ENCODE measurements at regions not wholly inside any gene's neighbourhood (a gene's known extent, or its start where the extent isn't known, plus 50 kb on each side); places are given as distances from the start of the nearest gene placed in this dataset.
"Not testable (repeated sequence)": the region's sequence is repeated elsewhere in the genome, so short reads cannot be mapped to it uniquely, and the experiment has no call there.

- no peak for DNase-seq (ENCODE audit: low read depth in 4 of 4, low spot score in 3 of 4)
Measured at GRCh38 chr11:86861810-86862209, 61.5 kb downstream of the PRSS23 start.

- DNase-seq (ENCODE audit: low read depth in 4 of 4, low spot score in 3 of 4): no peak
Measured at GRCh38 chr11:86863476-86863875, 63.1 kb downstream of the PRSS23 start.

DNA sequence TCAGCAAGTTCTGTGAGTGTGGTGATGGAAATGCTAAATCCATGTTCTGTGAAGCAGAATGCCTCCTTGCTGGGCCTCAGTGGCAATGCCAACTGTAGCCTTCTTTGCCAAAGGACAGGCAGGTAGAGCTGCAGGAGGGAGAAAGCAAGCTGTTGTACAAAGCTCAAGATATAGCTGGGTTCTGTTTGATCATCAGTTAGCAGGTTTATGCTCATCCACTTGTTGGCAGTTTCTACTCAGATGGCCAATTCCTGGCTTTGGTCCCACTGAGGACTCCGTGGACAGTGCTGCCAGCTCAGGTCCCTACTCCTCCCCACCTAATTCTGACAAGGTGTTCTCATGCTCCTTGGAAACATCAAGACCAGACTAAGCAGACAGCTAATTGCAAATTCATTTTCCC lies 65.1 kb downstream of the PRSS23 start:
- DNase-seq (ENCODE audit: low read depth in 4 of 4, low spot score in 3 of 4): no peak

DNA sequence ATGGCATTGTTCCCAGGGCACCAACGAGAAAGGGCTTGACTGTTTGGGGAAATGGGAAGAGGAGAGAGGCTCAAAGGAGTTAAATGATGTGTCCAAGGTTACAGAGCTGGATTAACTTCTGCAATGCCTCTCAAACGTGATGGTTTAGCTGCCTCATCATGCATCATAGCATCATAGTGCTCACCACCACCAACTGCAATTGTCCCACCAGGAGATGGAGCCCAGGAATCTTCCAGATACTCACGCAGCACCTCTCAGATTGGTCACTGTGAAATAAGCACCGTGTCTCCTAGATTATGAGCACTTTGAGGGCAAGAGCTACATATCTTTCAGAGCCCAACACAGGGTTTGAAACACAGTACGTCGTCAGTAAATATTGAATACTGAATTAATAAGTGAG lies 69.2 kb downstream of the PRSS23 start:
- DNase-seq (ENCODE audit: low read depth in 4 of 4, low spot score in 3 of 4): no peak

GRCh38 chr11:86869966-86870570 lies 69.7 kb downstream of the PRSS23 start:
- peak; percentile 14 to 41 (median 31) for DNase-seq (ENCODE audit: low read depth in 4 of 4, low spot score in 3 of 4)

DNA sequence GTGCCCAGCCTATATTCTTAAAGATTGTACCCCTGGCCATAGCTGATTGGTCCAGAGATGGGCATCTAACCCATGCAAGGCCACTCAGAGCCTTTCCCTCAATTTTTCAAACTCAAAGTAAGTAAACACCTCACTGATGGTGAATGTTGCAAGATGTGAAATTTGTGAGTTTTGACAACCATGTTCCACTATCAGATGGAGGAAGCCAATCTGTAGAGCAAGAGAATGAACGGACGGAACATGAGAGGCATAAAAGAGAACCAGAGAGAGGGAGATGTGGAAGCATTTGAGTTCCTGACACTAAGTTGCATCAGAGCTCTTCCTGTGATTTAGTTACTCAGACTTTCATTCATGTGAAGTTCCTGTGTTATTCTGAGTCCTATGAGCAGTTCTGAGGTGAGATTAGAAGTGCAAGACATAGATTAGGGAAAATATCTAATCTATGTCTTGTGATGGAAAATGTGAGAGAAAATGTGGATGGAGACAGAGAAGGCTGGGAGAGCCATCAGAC lies 73.3 kb downstream of the PRSS23 start:
- no peak for DNase-seq (ENCODE audit: low read depth in 4 of 4, low spot score in 3 of 4)

DNA sequence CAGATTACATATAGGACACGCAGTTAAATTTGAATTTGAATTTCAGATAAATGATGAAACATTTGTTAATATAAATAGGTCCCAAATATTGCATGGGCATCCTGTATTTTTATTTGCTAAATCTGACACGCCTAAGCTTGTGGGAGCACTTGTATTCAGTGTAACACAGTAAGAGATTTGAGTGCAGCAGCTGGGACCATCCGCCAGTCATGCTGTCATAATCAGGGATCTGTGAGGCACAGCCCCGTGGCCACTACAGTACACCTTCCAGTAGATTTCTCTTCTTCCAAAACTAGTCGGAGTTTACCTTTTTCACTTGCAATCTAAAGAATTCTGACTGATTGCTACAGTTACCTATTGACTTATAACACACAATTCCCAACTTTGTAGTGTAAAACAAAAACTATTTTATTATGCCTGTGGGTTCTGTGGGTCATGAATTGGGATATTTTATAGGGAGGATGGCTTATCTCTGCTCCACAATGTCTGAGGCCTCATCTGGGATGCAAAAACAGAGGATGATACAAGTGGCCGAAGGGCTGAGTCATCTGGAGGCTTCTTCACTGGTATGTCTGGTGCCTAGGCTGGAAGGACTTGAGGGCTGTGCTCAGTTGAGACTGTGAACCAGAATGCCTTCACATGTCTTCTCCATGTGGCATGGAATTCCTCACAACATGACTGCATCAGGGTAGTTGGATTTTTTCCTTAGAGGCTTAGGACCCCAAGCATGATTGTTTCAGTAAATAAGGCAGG lies 74.1 kb downstream of the PRSS23 start:
- DNase-seq (ENCODE audit: low read depth in 4 of 4, low spot score in 3 of 4): no peak

DNA sequence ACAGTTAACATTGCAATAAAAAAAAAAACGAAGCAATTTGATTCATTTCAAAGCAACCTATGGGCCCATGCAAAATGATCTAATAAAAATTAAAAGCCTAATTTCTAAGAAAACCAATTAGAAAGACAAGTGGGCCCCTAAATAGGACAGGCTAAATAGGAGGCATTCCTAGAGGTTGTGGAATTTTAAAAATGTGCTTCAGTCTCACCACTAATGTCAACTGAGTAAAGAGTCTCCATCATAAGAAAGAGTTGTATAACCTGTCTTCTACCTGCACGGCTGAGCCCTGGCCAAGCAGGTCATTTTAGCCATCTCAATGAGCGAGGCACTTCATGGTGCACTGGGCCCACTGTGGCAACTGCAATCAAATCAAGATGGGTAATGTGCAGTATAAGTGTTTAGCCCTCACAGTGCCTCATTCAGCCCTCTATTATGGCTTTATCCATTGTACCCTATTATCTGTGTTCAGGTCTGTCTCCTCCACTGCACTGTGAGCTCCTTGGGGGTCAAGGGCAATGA lies 76.4 kb downstream of the PRSS23 start:
- DNase-seq (ENCODE audit: low read depth in 4 of 4, low spot score in 3 of 4): no peak

DNA sequence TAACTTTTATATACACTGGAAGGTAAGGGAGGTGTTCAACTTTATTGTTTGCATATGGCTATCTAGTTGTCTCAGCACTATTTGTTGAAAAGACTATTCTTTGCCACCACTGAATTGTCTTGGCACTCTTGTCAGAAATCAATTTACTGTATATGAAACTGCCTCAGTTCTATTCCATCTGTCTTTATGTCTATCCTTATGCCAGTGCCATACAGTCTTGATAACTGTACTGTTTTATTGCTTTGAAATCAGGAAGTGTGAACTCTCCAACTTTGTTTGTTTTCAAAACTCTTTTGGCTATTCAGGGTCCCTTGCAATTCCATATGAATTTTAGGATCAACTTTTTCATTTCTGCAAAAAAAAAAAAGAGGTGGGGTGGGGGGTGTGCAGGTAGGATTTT lies 77.2 kb downstream of the PRSS23 start:
- DNase-seq (ENCODE audit: low read depth in 4 of 4, low spot score in 3 of 4): no peak

- DNase-seq (ENCODE audit: low read depth in 4 of 4, low spot score in 3 of 4): not testable (repeated sequence)
Measured at GRCh38 chr11:86879241-86879640, 76.0 kb downstream of the FZD4 start.

GRCh38 chr11:86885311-86885710 lies 69.9 kb downstream of the FZD4 start:
- DNase-seq (ENCODE audit: low read depth in 4 of 4, low spot score in 3 of 4): no peak

DNA sequence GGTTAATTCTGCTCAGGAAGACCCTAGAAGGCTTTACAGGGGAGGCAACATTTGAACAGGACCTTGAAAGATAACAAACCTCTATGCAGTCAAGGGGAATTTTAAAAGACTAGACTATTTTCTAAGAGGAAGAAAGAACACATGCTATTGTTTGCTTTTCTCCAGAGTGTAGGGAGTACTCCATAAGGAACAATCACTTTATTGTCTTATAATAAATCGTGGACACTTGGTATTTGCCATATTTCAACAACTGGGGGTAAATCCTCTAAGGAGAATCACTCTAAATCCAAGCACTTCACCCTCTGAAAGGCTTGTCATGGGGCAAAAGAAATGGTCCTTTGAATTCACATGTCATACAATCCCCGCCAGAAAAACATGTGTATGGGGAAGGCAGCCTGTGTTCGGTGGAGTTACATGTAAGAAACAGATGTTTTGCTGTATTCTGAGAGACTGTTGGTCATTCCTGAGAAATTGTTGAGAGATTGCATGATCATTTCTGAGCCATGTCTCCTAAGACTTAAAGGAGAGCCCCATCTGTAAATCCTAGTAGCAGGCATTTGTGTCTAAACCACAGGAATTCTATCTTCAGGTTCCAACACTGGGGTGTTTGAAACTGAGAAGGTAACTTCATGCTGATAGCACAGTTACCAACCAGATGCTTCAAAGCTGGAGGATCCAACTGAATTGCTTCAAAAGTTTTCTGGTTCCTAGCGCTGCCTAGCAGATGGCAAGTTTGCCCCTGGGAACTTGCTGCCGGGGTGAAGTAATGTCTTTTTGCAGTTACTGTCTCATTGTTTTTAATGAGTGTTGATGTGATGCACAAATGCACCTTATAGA lies 66.8 kb downstream of the FZD4 start:
- DNase-seq (ENCODE audit: low read depth in 4 of 4, low spot score in 3 of 4): no peak

DNA sequence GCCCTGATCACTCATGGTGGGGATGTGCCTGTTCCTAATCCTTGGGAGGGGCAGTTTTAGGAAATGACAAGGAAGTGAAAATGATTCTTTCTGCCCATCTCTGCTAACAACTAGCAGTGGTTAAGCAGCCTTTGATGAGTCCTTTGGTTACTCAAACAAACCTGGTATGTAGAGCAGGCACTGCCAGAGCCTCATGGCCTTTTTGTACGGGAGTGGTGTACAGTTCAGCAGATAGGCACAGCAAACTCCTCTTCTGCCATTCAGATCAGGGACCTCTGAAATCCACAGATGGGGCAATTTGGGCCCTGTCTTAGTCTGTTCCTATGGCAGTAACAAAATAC lies 66.2 kb downstream of the FZD4 start:
- DNase-seq (ENCODE audit: low read depth in 4 of 4, low spot score in 3 of 4): no peak

DNA sequence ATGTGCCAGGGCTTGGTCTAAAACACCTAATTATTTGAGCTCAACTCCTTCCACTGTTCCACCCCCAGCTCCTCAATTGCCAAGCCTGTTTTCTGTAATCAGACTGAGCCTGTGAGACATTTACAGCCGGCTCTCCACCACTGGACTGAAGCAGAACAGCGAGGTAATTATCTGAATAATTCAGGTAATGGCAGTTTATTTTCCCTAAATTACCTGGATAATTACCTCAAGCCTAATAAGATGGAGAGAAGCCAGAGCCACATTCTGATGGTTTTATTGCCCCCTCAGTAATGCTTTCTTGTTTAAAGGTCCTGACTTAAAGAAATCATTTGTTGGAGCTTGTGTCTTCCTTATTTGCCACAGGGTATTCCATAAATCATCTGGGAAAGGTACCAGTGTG lies 64.2 kb downstream of the FZD4 start:
- DNase-seq (ENCODE audit: low read depth in 4 of 4, low spot score in 3 of 4): no peak

- DNase-seq (ENCODE audit: low read depth in 4 of 4, low spot score in 3 of 4): no peak
Measured at GRCh38 chr11:86893235-86893634, 62.0 kb downstream of the FZD4 start.

All from left renal pelvis (tissue), 4 donors.